GM10248 (cell line): ENCODE measurements at regions not wholly inside any gene's neighbourhood (a gene's known extent, or its start where the extent isn't known, plus 50 kb on each side); places are given as distances from the start of the nearest gene placed in this dataset.

Source experiments
- CTCF ChIA-PET: fragments of 300-600 bp; sonication (Branson Sonifier 250); formaldehyde crosslinking; extraction: SDS; loops from one replicate; lab custom pipeline; 2021; ENCODE audit warnings: antibody characterized with exemption; lab: Yijun Ruan, JAX
- POLR2A ChIA-PET: fragments of 350-650 bp; sonication (Branson Sonifier 250); formaldehyde crosslinking; extraction: SDS; loops from one replicate; lab custom pipeline; 2020; ENCODE audit warnings: antibody characterized with exemption; lab: Yijun Ruan, JAX
- DNase-seq: peaks from one replicate; pipeline ENCODE4 v3.0.0; 2012; ENCODE audit errors: extremely low spot score
- CTCF ChIP-seq: IDR thresholded peaks from 2 replicates; pipeline ENCODE4 v1.5.1; 2012; ENCODE audit warnings: mild to moderate bottlenecking, low read depth; ENCODE audit errors: extremely low read depth, missing control alignments, control extremely low read depth

- ChIA-PET POLR2A (no interaction called here), CTCF (no interaction called here)
- no peak for TF ChIP-seq CTCF
- no peak for DNase-seq
Measured at GRCh38 chr1:245092638-245092976, 62.2 kb upstream of the KIF26B start.

GRCh38 chr1:245091818-245092637, 62.8 kb upstream of the KIF26B start:
- ChIA-PET POLR2A (no interaction called here), CTCF (no interaction called here)
- DNase-seq: no peak
- no peak for TF ChIP-seq CTCF

- CTCF ChIA-PET: no interaction called here
- TF ChIP-seq CTCF: no peak
- no peak for DNase-seq
- POLR2A ChIA-PET: no interaction called here
Measured at GRCh38 chr1:245091171-245091621, 63.6 kb upstream of the KIF26B start.

GRCh38 chr1:245090491-245091090, 64.2 kb upstream of the KIF26B start:
- ChIA-PET CTCF (no interaction called here), POLR2A (no interaction called here)
- no peak for TF ChIP-seq CTCF
- no peak for DNase-seq

GRCh38 chr1:245087723-245088122, 67.1 kb upstream of the KIF26B start:
- CTCF ChIA-PET: no interaction called here
- no peak for DNase-seq
- POLR2A ChIA-PET: no interaction called here
- no peak for TF ChIP-seq CTCF

- DNase-seq: no peak
- ChIA-PET CTCF (no interaction called here), POLR2A (no interaction called here)
- no peak for TF ChIP-seq CTCF
Measured at GRCh38 chr1:245086389-245086969, 68.3 kb upstream of the KIF26B start.
